IMR-90 (cell line): ENCODE measurements at regions not wholly inside any gene's neighbourhood (a gene's known extent, or its start where the extent isn't known, plus 50 kb on each side); places are given as distances from the start of the nearest gene placed in this dataset.

ENCODE experiments used
- ATAC-seq: fragments of 200-7000 bp; cut with Tn5 transposase; 2 replicates; pipeline ENCODE4 v1.9.1; 2020; ENCODE audit warnings: low read depth, mild to moderate bottlenecking, moderate library complexity
- BruUV-seq: library from RNA; stranded (reverse); fragments of 400-500 nt; replicated peaks from 2 replicates; lab custom pipeline; 2021; lab: Mats Ljungman, UMichigan
- CTCF ChIA-PET: fragments of 300-600 bp; formaldehyde crosslinking; extraction: SDS; loops from one replicate; lab custom pipeline; 2021; ENCODE audit warnings: antibody characterized with exemption; lab: Yijun Ruan, JAX
- POLR2A ChIA-PET: fragments of 300-600 bp; sonication (Branson Sonifier 250); formaldehyde crosslinking; loops from one replicate; lab custom pipeline; 2022; ENCODE audit warnings: antibody characterized with exemption; ENCODE audit not compliant: unreplicated experiment; lab: Charles Lee
- DNase-seq: peaks from one replicate; pipeline ENCODE4 v3.0.0; 2013
- H2AFZ ChIP-seq: replicated peaks from 2 replicates; pipeline ENCODE3; 2013; ENCODE audit warnings: low read length, mild to moderate bottlenecking; ENCODE audit not compliant: poor library complexity
- H2AK5ac ChIP-seq: 2 replicates; pipeline ENCODE4 v1.6.1; 2013; ENCODE audit warnings: low read depth, low read length, inconsistent platforms
- H2AK9ac ChIP-seq: replicated peaks from 2 replicates; pipeline ENCODE3; 2013; ENCODE audit warnings: mild to moderate bottlenecking, low read depth, low read length, moderate library complexity; ENCODE audit not compliant: poor library complexity
- H2BK120ac ChIP-seq: 2 replicates; pipeline ENCODE4 v1.6.1; 2013; ENCODE audit warnings: low read depth, low read length, inconsistent platforms
- H2BK15ac ChIP-seq: 3 replicates; pipeline ENCODE4 v1.6.1; 2013; ENCODE audit warnings: low read depth, low read length, inconsistent platforms
- H2BK20ac ChIP-seq: 2 replicates; pipeline ENCODE4 v1.6.1; 2013; ENCODE audit warnings: low read depth, mild to moderate bottlenecking, inconsistent platforms, low read length, moderate library complexity
- H2BK5ac ChIP-seq: 2 replicates; pipeline ENCODE4 v1.6.1; 2013; ENCODE audit warnings: mild to moderate bottlenecking, low read depth, low read length, inconsistent platforms; ENCODE audit not compliant: poor library complexity, severe bottlenecking
- H3K14ac ChIP-seq: replicated peaks from 2 replicates; pipeline ENCODE4 v1.6.1; 2013; ENCODE audit warnings: low read depth, low read length, inconsistent platforms
- H3K18ac ChIP-seq: 2 replicates; pipeline ENCODE4 v1.6.1; 2013; ENCODE audit warnings: low read depth, low read length, control low read depth
- H3K23ac ChIP-seq: 2 replicates; pipeline ENCODE4 v1.6.1; 2013; ENCODE audit warnings: low read depth, low read length, inconsistent platforms
- H3K27ac ChIP-seq: 2 replicates; pipeline ENCODE4 v1.5.1; 2013; ENCODE audit warnings: mild to moderate bottlenecking, control low read depth, low read length; ENCODE audit not compliant: insufficient read depth
- H3K27me3 ChIP-seq: 2 replicates; pipeline ENCODE4 v1.6.1; 2013; ENCODE audit warnings: low read length; ENCODE audit not compliant: control insufficient read depth, insufficient read depth
- H3K36me3 ChIP-seq: 2 replicates; pipeline ENCODE4 v1.6.1; 2013; ENCODE audit warnings: low read length, mixed read lengths; ENCODE audit not compliant: control insufficient read depth, insufficient read depth
- H3K4ac ChIP-seq: 2 replicates; pipeline ENCODE4 v1.6.1; 2013; ENCODE audit warnings: low read depth, low read length, inconsistent platforms
- H3K4me1 ChIP-seq: 2 replicates; pipeline ENCODE4 v1.6.1; 2013; ENCODE audit warnings: low read length, mixed read lengths; ENCODE audit not compliant: control insufficient read depth, insufficient read depth
- H3K4me2 ChIP-seq: 2 replicates; pipeline ENCODE4 v1.6.1; 2013; ENCODE audit warnings: low read depth, mild to moderate bottlenecking, control low read depth, low read length, moderate library complexity
- H3K4me3 ChIP-seq: 2 replicates; pipeline ENCODE4 v1.5.1; 2013; ENCODE audit warnings: low read depth, mild to moderate bottlenecking, control low read depth, low read length, moderate library complexity; ENCODE audit not compliant: insufficient read depth
- H3K56ac ChIP-seq: 2 replicates; pipeline ENCODE4 v1.6.1; 2013; ENCODE audit warnings: low read length, inconsistent platforms; ENCODE audit not compliant: insufficient read depth; ENCODE audit errors: extremely low read depth
- H3K79me1 ChIP-seq, 2 experiments: 2 replicates each; pipeline ENCODE4 v1.6.1; 2013; ENCODE audit warnings: low read length in 2 of 2, inconsistent platforms in 1 of 2, low read depth in 1 of 2
- H3K9ac ChIP-seq: 2 replicates; pipeline ENCODE4 v1.6.1; 2013; ENCODE audit warnings: low read depth, low read length, control low read depth
- H3K9me1 ChIP-seq: 2 replicates; pipeline ENCODE4 v1.6.1; 2013; ENCODE audit warnings: low read length, inconsistent platforms; ENCODE audit not compliant: insufficient read depth
- H3K9me3 ChIP-seq: 2 replicates; pipeline ENCODE4 v1.6.1; 2013; ENCODE audit warnings: low read length; ENCODE audit not compliant: control insufficient read depth, insufficient read depth
- H4K20me1 ChIP-seq: 2 replicates; pipeline ENCODE4 v1.6.1; 2013; ENCODE audit warnings: low read length, inconsistent platforms; ENCODE audit not compliant: insufficient read depth
- H4K5ac ChIP-seq: 2 replicates; pipeline ENCODE4 v1.6.1; 2013; ENCODE audit warnings: mild to moderate bottlenecking, low read depth, low read length, control low read depth
- H4K8ac ChIP-seq, 2 experiments: 2 replicates each; pipeline ENCODE4 v1.6.1; 2013; ENCODE audit warnings: low read depth in 2 of 2, low read length in 2 of 2, control low read depth in 1 of 2, inconsistent platforms in 1 of 2
- H4K91ac ChIP-seq: 2 replicates; pipeline ENCODE4 v1.6.1; 2013; ENCODE audit warnings: low read depth, low read length, inconsistent platforms; ENCODE audit not compliant: insufficient read depth
- CTCF ChIP-seq: conservative IDR thresholded peaks from 2 replicates; pipeline ENCODE4 v1.5.1; 2012; ENCODE audit warnings: mild to moderate bottlenecking, low read depth, low read length, improper control_type of control experiment
- FOS ChIP-seq: fragments of 150-350 bp; IDR thresholded peaks from 2 replicates; pipeline ENCODE4 v1.6.1; 2016; ENCODE audit warnings: low read depth, low read length
- RCOR1 ChIP-seq: IDR thresholded peaks from 2 replicates; pipeline ENCODE4 v1.6.1; 2012; ENCODE audit warnings: mild to moderate bottlenecking, low read length, improper control_type of control experiment; ENCODE audit not compliant: insufficient replicate concordance
- RFX5 ChIP-seq: IDR thresholded peaks from 2 replicates; pipeline ENCODE4 v1.8.0; 2012; ENCODE audit warnings: low read depth, mild to moderate bottlenecking, low read length, moderate library complexity
- SMC3 ChIP-seq: fragments of 150-350 bp; IDR thresholded peaks from 2 replicates; pipeline ENCODE4 v1.6.1; 2016; ENCODE audit warnings: low read depth, mild to moderate bottlenecking, antibody characterized with exemption, low read length, moderate library complexity
- WGBS, 2 experiments: methylation state at CpG; one replicate each; pipeline versions ENCODE4 v1.1.5 to v1.1.7; 2013; ENCODE audit warnings: missing lambda C conversion rate in 2 of 2; ENCODE audit not compliant: insufficient read length in 1 of 2; ENCODE audit errors: extremely low coverage in 2 of 2; 5-methylcytosine and 5-hydroxymethylcytosine counted together
- dilution Hi-C: fragments of 300-500 bp; cut with HindIII; formaldehyde crosslinking; loops from one replicate; pipeline ENCODE4 v1.14.3; 2018; ENCODE audit warnings: low sequenced_read_pairs; ENCODE audit not compliant: unreplicated experiment
- in situ Hi-C: fragments of 300-500 bp; cut with MboI; formaldehyde crosslinking; loops from 3 replicates; pipeline ENCODE4 v1.14.3; 2019; ENCODE audit warnings: low sequenced_read_pairs, inconsistent platforms, mixed read lengths
- intact Hi-C: fragments of 100-400 bp; cut with micrococcal nuclease; formaldehyde crosslinking; loops from 2 replicates; pipeline ENCODE4 v1.10.0; 2022

- Histone ChIP-seq H3K79me1 (no peaks in the 10 kb centered on the region), H2BK120ac (no peak overlapping the region), H3K18ac (no peak overlapping the region), H3K14ac (no peak overlapping the region), H4K20me1 (no peaks in the 10 kb centered on the region), H3K9me3 (no peaks in the 10 kb centered on the region), H2AK5ac (no peak overlapping the region), H3K4me1 (no peaks in the 10 kb centered on the region), H4K8ac (no peak overlapping the region), H3K9ac (no peak overlapping the region), H3K4me2 (no peak overlapping the region), H3K4ac (no peak overlapping the region), H3K36me3 (no peaks in the 10 kb centered on the region), H3K27ac (no peak overlapping the region), H2AFZ (no peak overlapping the region), H2BK20ac (no peak overlapping the region), H3K56ac (no peak overlapping the region), H2BK15ac (no peak overlapping the region), H3K9me1 (no peaks in the 10 kb centered on the region), H2BK5ac (no peak overlapping the region), H4K5ac (no peak overlapping the region), H3K23ac (no peak overlapping the region), H2AK9ac (no peak overlapping the region), H3K27me3 (peaks cover 3% of the 10 kb centered on the region), H4K91ac (no peak overlapping the region), H3K4me3 (no peak overlapping the region)
- no peak for ATAC-seq
- ChIA-PET CTCF (no interaction called here), POLR2A (no interaction called here)
- dilution Hi-C loops, result no loop called here
- intact Hi-C loops, result no loop called here
- in situ Hi-C loops, result no loop called here
- TF ChIP-seq SMC3 (no peak), RCOR1 (no peak), CTCF (no peak), RFX5 (no peak), FOS (no peak)
- no CpG with 5 or more reads among the region's 1 CpG for WGBS, 2 experiments
- DNase-seq, result no peak
- BruUV-seq, result no TSS peak
Measured at GRCh38 chr4:108324450-108324849, 155.7 kb upstream of the LEF1 start.
